DMS 273 (cell line): ENCODE measurements at regions not wholly inside any gene's neighbourhood (a gene's known extent, or its start where the extent isn't known, plus 50 kb on each side); places are given as distances from the start of the nearest gene placed in this dataset.
A peak's percentile ranks its signal among the peaks of the same experiment; 100 is the strongest.
"Not testable (repeated sequence)": the region's sequence is repeated elsewhere in the genome, so short reads cannot be mapped to it uniquely, and the experiment has no call there.

ENCODE experiments used
- DNase-seq: peaks from one replicate; lab custom pipeline; 2025; ENCODE audit not compliant: unreplicated experiment; lab: John Stamatoyannopoulos, UW

DNA sequence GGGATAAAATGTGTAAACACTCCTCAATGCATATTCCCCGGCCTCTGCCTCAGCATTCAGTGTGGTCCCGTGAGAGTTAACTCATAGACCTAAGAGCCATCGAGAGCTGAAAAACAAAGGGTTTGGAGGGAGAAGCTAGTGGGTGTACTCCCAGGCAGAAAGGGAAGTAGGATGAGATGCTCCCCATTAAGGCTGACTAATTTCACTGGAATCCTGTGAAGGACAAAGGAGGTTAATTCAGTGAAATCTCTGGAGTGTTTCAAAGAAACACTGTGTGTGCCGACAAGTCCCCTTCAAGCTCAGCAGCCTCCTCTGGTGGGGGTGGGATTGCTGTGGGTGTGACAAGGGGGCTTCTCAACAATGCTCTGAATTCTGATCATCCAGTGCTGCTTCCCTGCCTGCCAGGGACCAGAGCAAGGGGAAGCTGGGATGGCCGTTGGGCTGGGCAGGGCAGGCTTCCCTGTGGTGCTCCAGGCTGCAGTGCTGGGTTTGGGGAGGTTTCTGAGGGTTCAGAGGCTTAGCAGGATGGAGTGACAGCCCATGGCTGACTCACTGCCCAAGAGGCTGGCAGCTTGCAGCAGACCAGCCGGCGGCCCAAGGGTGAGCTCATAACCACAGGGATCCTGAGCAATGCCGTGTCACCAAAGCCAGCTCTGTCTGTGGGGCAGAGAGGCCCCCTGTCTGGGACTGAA, 61.4 kb upstream of the BMAL1 start:
- DNase-seq, result peak; percentile 2

DNA sequence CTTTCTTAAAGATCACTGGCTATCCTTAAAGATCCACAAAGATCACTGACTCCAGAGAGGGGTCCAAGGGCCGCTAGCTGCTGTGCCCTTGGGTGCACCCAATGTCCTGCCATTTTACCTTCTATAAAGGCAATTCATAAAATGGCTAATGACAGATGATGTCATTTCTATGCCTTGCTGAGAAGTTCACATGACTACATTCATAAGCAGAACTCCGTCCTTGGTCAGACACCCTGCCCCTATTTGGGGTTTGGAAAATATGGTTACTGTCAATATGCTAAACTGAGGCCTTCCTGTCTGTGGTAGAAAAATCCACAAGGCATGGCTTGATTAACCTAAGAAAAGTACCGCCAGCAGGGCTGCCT, 60.9 kb upstream of the BMAL1 start:
- no peak for DNase-seq

DNA sequence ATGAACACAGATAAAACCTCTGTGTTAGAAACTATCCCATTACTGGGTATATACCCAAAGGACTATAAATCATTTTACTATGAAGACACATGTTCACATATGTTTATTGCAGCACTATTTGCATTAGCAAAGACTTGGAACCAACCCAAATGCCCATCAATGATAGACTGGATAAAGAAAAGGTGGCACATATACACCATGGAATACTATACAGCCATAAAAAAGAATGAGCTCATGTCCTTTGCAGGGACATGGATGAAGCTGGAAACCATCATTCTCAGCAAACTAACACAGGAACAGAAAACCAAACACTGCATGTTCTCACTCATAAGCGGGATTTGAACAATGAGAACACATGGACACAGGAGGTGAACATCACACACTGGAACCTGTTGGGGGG, 58.9 kb upstream of the BMAL1 start:
- not testable (repeated sequence) for DNase-seq

DNA sequence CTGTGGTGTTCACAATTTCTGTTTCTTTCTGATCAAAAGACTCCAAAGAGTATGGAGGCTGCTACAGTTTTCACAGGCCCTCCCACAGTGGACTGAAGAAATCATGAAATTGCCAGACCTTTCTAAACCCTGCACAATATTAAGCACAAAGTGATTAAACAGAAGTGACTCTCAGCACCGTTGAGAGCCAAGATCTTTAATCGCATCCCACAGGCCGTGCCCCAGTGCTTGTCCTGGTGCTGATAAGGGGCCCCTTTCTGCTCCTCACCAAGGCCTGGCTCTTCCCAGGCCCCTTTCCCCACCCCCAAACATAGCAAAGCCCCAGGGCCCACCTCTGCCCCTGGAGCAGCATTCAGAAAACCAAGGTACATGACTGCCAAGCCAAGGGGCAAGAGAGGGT, 57.4 kb upstream of the BMAL1 start:
- no peak for DNase-seq

DNA sequence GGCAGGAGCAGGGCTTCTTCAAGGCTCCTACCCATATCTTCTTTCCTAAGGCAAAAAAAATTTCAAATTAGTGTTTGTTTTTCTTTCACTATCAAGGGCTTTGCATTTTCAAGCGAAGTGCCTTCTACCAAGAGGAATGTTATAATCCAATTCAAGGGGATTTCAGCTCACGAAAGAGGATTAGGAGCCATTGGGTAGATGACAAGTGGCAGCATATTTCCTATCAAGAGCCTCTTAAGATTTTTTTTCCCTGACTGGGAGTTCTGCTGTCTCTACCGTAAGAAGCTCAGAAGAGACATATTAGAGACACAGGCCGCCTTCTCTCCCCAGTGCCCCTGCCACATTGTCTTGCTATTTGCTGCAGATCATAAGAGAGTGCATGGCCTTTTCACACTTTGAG, 55.9 kb upstream of the BMAL1 start:
- DNase-seq, result no peak

DNA sequence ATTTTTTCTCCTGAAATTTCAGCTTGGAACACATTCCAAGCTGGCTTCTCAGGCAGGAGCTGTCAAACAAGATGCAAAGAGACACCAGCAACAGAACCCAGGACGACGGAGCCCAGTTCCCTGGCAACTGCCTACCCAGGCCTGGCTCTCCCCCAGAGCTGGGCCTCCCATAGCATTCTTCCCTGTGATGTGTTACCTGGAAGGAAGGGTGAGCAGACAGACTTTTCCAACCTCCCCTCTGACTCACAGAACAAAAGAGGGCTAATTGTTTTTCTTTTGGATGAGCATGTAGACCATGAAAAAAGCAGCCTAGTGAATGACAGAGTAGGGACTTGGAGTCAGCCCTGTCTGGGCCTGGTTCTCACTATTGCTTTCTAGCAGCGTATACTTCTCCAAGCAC, 55.3 kb upstream of the BMAL1 start:
- DNase-seq, result no peak

DNA sequence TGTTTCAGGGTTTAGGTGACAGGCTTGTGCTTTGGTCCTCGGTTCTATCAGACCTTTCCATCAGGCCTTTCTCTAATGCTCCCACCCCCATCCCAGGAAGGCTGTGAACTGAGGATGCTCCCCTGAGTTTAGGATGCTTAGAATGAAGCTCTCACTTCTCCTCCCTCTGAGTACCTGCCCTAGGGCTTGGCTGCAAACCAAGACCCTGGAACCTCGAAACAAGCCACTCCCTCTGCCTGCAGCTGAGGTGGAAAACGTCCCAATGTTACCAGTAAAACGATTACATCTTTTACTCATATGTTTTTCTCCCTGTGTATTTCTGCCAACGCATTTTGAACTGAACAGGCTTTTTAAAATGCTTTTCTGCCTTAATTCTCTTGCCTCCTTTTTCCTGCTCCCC, 54.5 kb upstream of the BMAL1 start:
- DNase-seq, result no peak

DNA sequence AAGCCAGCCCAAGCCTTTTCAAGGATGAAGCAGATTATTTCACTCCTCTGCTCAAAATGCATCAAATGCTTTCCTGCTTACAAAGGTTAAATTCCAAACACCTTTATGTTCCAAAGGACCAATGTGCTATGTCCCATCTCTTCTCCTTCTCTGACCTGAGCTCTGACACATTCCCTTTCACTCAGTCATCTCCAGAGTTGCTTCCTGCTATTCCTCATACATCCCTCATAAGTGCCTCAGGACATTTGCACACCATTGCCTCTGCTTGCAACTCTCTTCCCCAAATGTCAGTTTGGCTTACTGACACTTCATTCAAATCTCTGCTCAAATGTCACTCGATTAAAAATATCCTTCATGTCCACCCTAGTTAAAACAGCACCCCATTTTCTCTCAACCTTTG, 53.3 kb upstream of the BMAL1 start:
- DNase-seq, result no peak

DNA sequence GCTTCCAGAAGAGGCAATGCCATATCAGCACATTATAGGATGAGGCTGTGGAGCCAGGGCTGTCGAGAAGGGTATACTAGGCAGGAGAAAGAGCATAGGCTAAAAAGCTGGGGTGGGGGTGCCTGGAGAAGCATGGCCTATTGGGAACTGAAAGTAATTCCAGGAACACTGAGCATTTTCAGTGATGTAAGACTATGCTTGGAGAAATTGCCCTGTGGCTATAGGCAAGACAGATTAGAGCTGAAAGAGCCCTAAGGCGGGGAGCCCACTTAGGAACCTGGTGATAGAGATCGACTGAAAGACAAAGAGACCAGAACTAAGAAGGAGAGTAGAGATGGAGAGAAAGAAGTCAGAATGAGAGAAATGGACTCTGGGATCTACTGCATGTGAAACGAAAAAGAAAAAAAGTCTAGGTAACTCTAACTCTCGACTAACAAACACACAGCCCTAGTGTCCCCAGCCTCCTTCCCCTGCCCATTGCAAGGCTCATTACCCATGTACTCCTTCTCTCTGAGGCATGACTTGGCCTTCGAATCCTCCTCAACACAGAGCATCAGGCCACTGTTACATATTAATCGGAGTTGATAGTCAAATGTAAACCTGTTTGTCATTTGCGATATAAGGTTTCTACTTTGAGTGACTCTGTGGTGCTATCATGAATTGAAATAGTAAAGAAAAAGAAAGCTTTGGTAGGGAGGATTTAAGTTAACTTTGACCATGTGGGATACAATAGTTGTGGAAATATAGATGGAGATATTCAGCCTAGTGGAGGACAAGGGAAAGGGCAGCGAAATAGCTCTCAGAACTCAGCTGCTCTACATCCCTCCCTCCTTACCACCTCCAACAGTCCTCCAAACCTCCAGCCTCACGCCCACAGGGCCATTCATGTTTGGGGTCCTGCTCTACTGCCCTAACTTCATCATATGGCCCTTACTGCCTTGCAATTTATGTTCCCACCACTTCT, 52.3 kb upstream of the BMAL1 start:
- no peak for DNase-seq

DNA sequence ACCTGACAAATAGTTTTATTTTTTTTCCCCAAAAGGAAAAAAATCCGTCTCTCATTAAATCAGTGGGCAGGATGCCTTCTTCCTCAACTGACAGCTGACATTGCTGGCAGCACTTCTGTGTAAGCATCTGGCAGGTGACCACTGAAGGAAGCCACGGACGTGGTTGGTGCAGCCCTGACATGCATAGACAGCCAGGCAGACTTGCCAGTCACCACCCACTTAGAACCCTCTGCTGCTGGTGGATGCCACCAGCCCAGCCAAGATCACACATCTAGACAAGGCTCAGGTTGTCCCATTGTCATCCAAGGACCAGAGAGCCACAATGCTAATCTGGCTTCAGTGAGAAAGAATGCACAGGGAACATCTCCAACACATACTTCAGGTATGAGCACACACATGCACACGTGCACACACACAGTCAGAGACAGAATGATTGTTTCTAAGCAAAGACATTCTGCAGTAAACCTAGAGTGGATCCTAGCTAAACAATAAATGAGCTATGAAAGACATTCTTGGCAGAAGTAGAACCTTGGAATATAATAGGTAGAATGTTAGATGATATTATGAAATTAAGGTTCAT, 49.8 kb upstream of the BMAL1 start:
- no peak for DNase-seq
